MCF 10A (cell line): ENCODE measurements at regions not wholly inside any gene's neighbourhood (a gene's known extent, or its start where the extent isn't known, plus 50 kb on each side); places are given as distances from the start of the nearest gene placed in this dataset.

Experiments used
- BruUV-seq: library from RNA; stranded (reverse); fragments of 400-500 nt; replicated peaks from 2 replicates; lab custom pipeline; 2021; lab: Mats Ljungman, UMichigan
- CTCF ChIA-PET: fragments of 300-600 bp; sonication (Branson Sonifier 250); formaldehyde crosslinking; extraction: SDS; loops from one replicate; lab custom pipeline; 2021; ENCODE audit warnings: antibody characterized with exemption, inconsistent platforms; lab: Yijun Ruan, JAX
- POLR2A ChIA-PET: fragments of 300-600, 350-650 bp; sonication (Branson Sonifier 250); formaldehyde crosslinking; extraction: SDS; loops from one replicate; lab custom pipeline; 2020; ENCODE audit warnings: antibody characterized with exemption, inconsistent platforms; lab: Yijun Ruan, JAX
- DNase-seq: peaks from one replicate; pipeline ENCODE4 v3.0.0-alpha.2; 2018; ENCODE audit not compliant: unreplicated experiment
- H3K27ac Mint-ChIP-seq: one replicate; pipeline ENCODE4 v1.8.0; 2022; ENCODE audit warnings: mild to moderate bottlenecking, low read depth, mixed read lengths; ENCODE audit not compliant: unreplicated experiment
- H3K27me3 Mint-ChIP-seq: one replicate; pipeline ENCODE4 v1.8.0; 2022; ENCODE audit warnings: mixed read lengths; ENCODE audit not compliant: insufficient read depth, unreplicated experiment
- H3K36me3 Mint-ChIP-seq: one replicate; pipeline ENCODE4 v1.8.0; 2022; ENCODE audit warnings: mild to moderate bottlenecking, moderate library complexity, mixed read lengths; ENCODE audit not compliant: insufficient read depth, unreplicated experiment
- H3K4me1 Mint-ChIP-seq: one replicate; pipeline ENCODE4 v1.8.0; 2022; ENCODE audit warnings: mixed read lengths; ENCODE audit not compliant: insufficient read depth, unreplicated experiment
- H3K4me3 Mint-ChIP-seq: one replicate; pipeline ENCODE4 v1.8.0; 2022; ENCODE audit warnings: mild to moderate bottlenecking, moderate library complexity, mixed read lengths; ENCODE audit not compliant: unreplicated experiment
- H3K9me3 Mint-ChIP-seq: one replicate; pipeline ENCODE4 v1.8.0; 2022; ENCODE audit warnings: mixed read lengths; ENCODE audit not compliant: unreplicated experiment
- CTCF ChIP-seq: fragments of 200-600 bp; IDR thresholded peaks from one replicate; pipeline ENCODE4 v1.8.0; 2022; ENCODE audit warnings: antibody characterized with exemption, mild to moderate bottlenecking; ENCODE audit not compliant: unreplicated experiment
- intact Hi-C: fragments of 100-400 bp; cut with micrococcal nuclease; formaldehyde crosslinking; loops from 2 replicates; pipeline ENCODE4 v1.14.1; 2022

- DNase-seq: peak; percentile 46
- BruUV-seq: no TSS peak
- H3K36me3 Mint-ChIP-seq: no peaks in the 10 kb centered on the region
Measured at GRCh38 chr15:93150910-93151881, 62.2 kb upstream of the RGMA start.

GRCh38 chr15:93146601-93147000, 57.6 kb upstream of the RGMA start:
- DNase-seq: no peak
- intact Hi-C loops: no loop called here
- BruUV-seq: no TSS peak
- ChIA-PET CTCF (interaction anchor here (0.9 kb wide), 1 partner anchor 58 kb away, joined by 4 read pairs; no protein-coding TSS in a partner anchor), POLR2A (no interaction called here)
- H3K4me3 Mint-ChIP-seq: no peak overlapping the region
- H3K4me1 Mint-ChIP-seq: peaks cover 14% of the 10 kb centered on the region
- no peak overlapping the region for H3K27ac Mint-ChIP-seq
- H3K9me3 Mint-ChIP-seq: peaks cover 8% of the 10 kb centered on the region
- H3K36me3 Mint-ChIP-seq: no peaks in the 10 kb centered on the region
- no peaks in the 10 kb centered on the region for H3K27me3 Mint-ChIP-seq
- no peak for TF ChIP-seq CTCF

More at GRCh38 chr15:93150910-93151881, 62.2 kb upstream of the RGMA start:
- no peak overlapping the region for H3K4me3 Mint-ChIP-seq
- H3K27ac Mint-ChIP-seq: no peak overlapping the region
- peaks cover 35% of the 10 kb centered on the region for H3K4me1 Mint-ChIP-seq
- TF ChIP-seq CTCF: no peak
- H3K27me3 Mint-ChIP-seq: no peaks in the 10 kb centered on the region
- ChIA-PET CTCF (interaction anchor here (0.6 to 0.9 kb wide), 3 partner anchors 12 to 969 kb away, joined by 3 read pairs; no protein-coding TSS in a partner anchor), POLR2A (no interaction called here)
- intact Hi-C loops: no loop called here
- H3K9me3 Mint-ChIP-seq: peaks cover 8% of the 10 kb centered on the region

- Mint-ChIP-seq H3K27ac (no peak overlapping the region), H3K27me3 (no peaks in the 10 kb centered on the region), H3K4me3 (no peak overlapping the region), H3K36me3 (no peaks in the 10 kb centered on the region), H3K9me3 (peaks cover 8% of the 10 kb centered on the region), H3K4me1 (peaks cover 10% of the 10 kb centered on the region)
- intact Hi-C loops: no loop called here
- BruUV-seq: no TSS peak
- DNase-seq: no peak
- ChIA-PET POLR2A (no interaction called here), CTCF (interaction anchor here (0.9 kb wide), 1 partner anchor 58 kb away, joined by 4 read pairs; no protein-coding TSS in a partner anchor)
- no peak for TF ChIP-seq CTCF
Measured at GRCh38 chr15:93146196-93146595, 57.2 kb upstream of the RGMA start.

GRCh38 chr15:93144463-93145236, 55.6 kb upstream of the RGMA start:
- ChIA-PET CTCF (no interaction called here), POLR2A (no interaction called here)
- Mint-ChIP-seq H3K27ac (no peak overlapping the region), H3K4me3 (no peak overlapping the region), H3K27me3 (no peaks in the 10 kb centered on the region), H3K4me1 (no peaks in the 10 kb centered on the region), H3K9me3 (no peaks in the 10 kb centered on the region), H3K36me3 (no peaks in the 10 kb centered on the region)
- no peak for TF ChIP-seq CTCF
- DNase-seq: no peak
- BruUV-seq: no TSS peak
- intact Hi-C loops: no loop called here
